Thyroid gland (tissue), 4 donors: ENCODE measurements at regions not wholly inside any gene's neighbourhood (a gene's known extent, or its start where the extent isn't known, plus 50 kb on each side); places are given as distances from the start of the nearest gene placed in this dataset.

Source experiments
- DNase-seq, 2 donors: peaks; one replicate each; pipeline ENCODE4 v3.0.0-alpha.2; 2019
- H3K27ac ChIP-seq, 3 donors: fragments of 200-600 bp; sonication (generic); 1 replicate in 2 of 3; 2 replicates in 1 of 3; pipeline ENCODE4 v1.5.1; 2016 to 2019; ENCODE audit warnings: mild to moderate bottlenecking in 1 of 3, moderate library complexity in 1 of 3
- H3K27me3 ChIP-seq: fragments of 200-600 bp; sonication (generic); one replicate; pipeline ENCODE4 v1.5.1; 2019
- H3K36me3 ChIP-seq, 2 donors: fragments of 200-600 bp; sonication (generic); one replicate each; pipeline ENCODE4 v1.5.1; 2016 to 2019
- H3K4me1 ChIP-seq, 2 donors: fragments of 200-600 bp; sonication (generic); one replicate each; pipeline ENCODE4 v1.5.1; 2017 to 2019
- H3K4me3 ChIP-seq, 3 donors: fragments of 200-600 bp; sonication (generic); replicated peaks in 1 of 3; 1 replicate in 2 of 3; 2 replicates in 1 of 3; pipeline ENCODE4 v1.5.1; 2016; ENCODE audit warnings: mild to moderate bottlenecking in 1 of 3
- H3K9me3 ChIP-seq: fragments of 200-600 bp; sonication (generic); one replicate; pipeline ENCODE4 v1.5.1; 2017
- CTCF ChIP-seq, 6 experiments: fragments of 200-600 bp in 3 of 6; fragments of 450-650 bp in 3 of 6; sonication (generic) in 3 of 6; IDR thresholded peaks; one replicate each; pipeline ENCODE4 v1.5.1; 2016 to 2019; ENCODE audit warnings: antibody characterized with exemption in 6 of 6, mild to moderate bottlenecking in 2 of 6, inconsistent platforms in 1 of 6, moderate library complexity in 1 of 6
- POLR2A ChIP-seq, 2 donors: fragments of 450-650 bp; IDR thresholded peaks; one replicate each; pipeline ENCODE4 v1.6.1; 2017; ENCODE audit warnings: antibody characterized with exemption in 2 of 2, mild to moderate bottlenecking in 2 of 2, moderate library complexity in 1 of 2
- WGBS, 2 donors: methylation state at CpG; one replicate each; pipeline ENCODE4 v1.1.5; 2017; 5-methylcytosine and 5-hydroxymethylcytosine counted together
- intact Hi-C: fragments of 100-400 bp; cut with DNase I; formaldehyde crosslinking; loops from one replicate; pipeline ENCODE4 v1.15.1; 2023

- no peaks in the 10 kb centered on the region for H3K4me1 ChIP-seq
- TF ChIP-seq POLR2A (IDR thresholded peaks at IDR 0.05) (no peak), CTCF (IDR thresholded peaks at IDR 0.05) (no peak)
- H3K36me3 ChIP-seq, result peaks cover 0 to 5% of the 10 kb centered on the region in 2 donors
- intact Hi-C loops, result no loop called here
- no peak for DNase-seq
- H3K9me3 ChIP-seq, result no peaks in the 10 kb centered on the region
- H3K4me3 ChIP-seq, result no peak overlapping the region
- no peaks in the 10 kb centered on the region for H3K27me3 ChIP-seq
- WGBS, 2 donors, result 73 to 76% methylated on average over 2 of the region's 2 CpGs
- no peak overlapping the region for H3K27ac ChIP-seq
Measured at GRCh38 chrX:149992918-149993317, 54.6 kb upstream of the EOLA2 start.

GRCh38 chrX:149993989-149994388, 55.7 kb upstream of the EOLA2 start:
- Histone ChIP-seq H3K27ac (no peak overlapping the region), H3K9me3 (no peaks in the 10 kb centered on the region), H3K4me1 (no peaks in the 10 kb centered on the region), H3K27me3 (no peaks in the 10 kb centered on the region), H3K4me3 (no peak overlapping the region), H3K36me3 (peaks cover 0 to 5% of the 10 kb centered on the region in 2 donors)
- TF ChIP-seq CTCF (IDR thresholded peaks at IDR 0.05) (no peak), POLR2A (IDR thresholded peaks at IDR 0.05) (no peak)
- 100% methylated on average over 2 of the region's 4 CpGs for WGBS, 2 donors
- intact Hi-C loops, result no loop called here
- DNase-seq, result no peak

- no peak overlapping the region for H3K27ac ChIP-seq
- WGBS, 2 donors, result 86 to 87% methylated on average over 4 of the region's 4 CpGs
- H3K9me3 ChIP-seq, result no peaks in the 10 kb centered on the region
- no peaks in the 10 kb centered on the region for H3K27me3 ChIP-seq
- H3K4me3 ChIP-seq, result no peak overlapping the region
- H3K4me1 ChIP-seq, result no peaks in the 10 kb centered on the region
- H3K36me3 ChIP-seq, result peaks cover 0 to 5% of the 10 kb centered on the region in 2 donors
- intact Hi-C loops, result no loop called here
- TF ChIP-seq CTCF (IDR thresholded peaks at IDR 0.05) (no peak), POLR2A (IDR thresholded peaks at IDR 0.05) (no peak)
- no peak for DNase-seq
Measured at GRCh38 chrX:149996515-149996914, 58.2 kb upstream of the EOLA2 start.

GRCh38 chrX:150005027-150005426, 66.7 kb upstream of the EOLA2 start:
- no peaks in the 10 kb centered on the region for H3K36me3 ChIP-seq

GRCh38 chrX:150007356-150007755, 69.1 kb upstream of the EOLA2 start:
- Histone ChIP-seq H3K27me3 (no peaks in the 10 kb centered on the region), H3K4me3 (no peak overlapping the region), H3K9me3 (no peaks in the 10 kb centered on the region), H3K27ac (no peak overlapping the region), H3K4me1 (no peaks in the 10 kb centered on the region), H3K36me3 (no peaks in the 10 kb centered on the region)
- WGBS, 2 donors, result 40 to 53% methylated on average over 2 of the region's 2 CpGs
- intact Hi-C loops, result no loop called here
- no peak for DNase-seq
- TF ChIP-seq CTCF (IDR thresholded peaks at IDR 0.05), result no peak
- TF ChIP-seq POLR2A (IDR thresholded peaks at IDR 0.05), result no peak

More at GRCh38 chrX:150005027-150005426, 66.7 kb upstream of the EOLA2 start:
- TF ChIP-seq POLR2A (IDR thresholded peaks at IDR 0.05) (no peak), CTCF (IDR thresholded peaks at IDR 0.05) (no peak)
- WGBS, 2 donors, result 86 to 90% methylated on average over 2 of the region's 2 CpGs
- H3K4me3 ChIP-seq, result no peak overlapping the region
- H3K27ac ChIP-seq, result no peak overlapping the region
- intact Hi-C loops, result no loop called here
- no peaks in the 10 kb centered on the region for H3K27me3 ChIP-seq
- DNase-seq, result no peak
- H3K9me3 ChIP-seq, result no peaks in the 10 kb centered on the region
- H3K4me1 ChIP-seq, result no peaks in the 10 kb centered on the region
